ENCODE measurements at regions not wholly inside any gene's neighbourhood (a gene's known extent, or its start where the extent isn't known, plus 50 kb on each side); places are given as distances from the start of the nearest gene placed in this dataset.
"Not testable (repeated sequence)": the region's sequence is repeated elsewhere in the genome, so short reads cannot be mapped to it uniquely, and the experiment has no call there.

GRCh38 chr13:82477436-82477835 lies 1404.8 kb downstream of the SLITRK1 start (continued):
- TF ChIP-seq CHD2 (IDR thresholded peaks at IDR 0.05; ENCODE audit: low read length, partially characterized antibody) (no peak), CEBPB (IDR thresholded peaks at IDR 0.05) (no peak), ZC3H11A (IDR thresholded peaks at IDR 0.05) (no peak)

DNA sequence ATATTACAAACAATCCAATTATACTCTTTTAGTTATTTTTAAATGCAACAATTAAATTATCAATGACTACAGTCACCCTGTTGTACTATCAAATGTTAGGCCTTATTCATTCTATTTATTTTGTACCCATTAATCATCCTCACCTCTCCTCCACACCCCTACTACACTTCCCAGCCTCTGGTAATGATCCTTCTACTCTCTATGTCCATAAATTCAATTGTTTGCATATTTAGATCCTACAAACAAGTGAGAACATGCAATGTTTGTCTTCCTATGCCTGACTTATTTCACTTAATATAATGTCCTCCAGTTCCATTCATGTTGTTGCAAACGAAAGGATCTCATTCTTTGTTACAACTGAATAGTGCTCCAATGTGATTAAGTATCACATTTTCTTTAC lies 1414.6 kb downstream of the SLITRK1 start:
- WGBS (ENCODE audit: missing lambda C conversion rate) = 0% methylated on average over 1 of the region's 1 CpG
- POLR2A ChIA-PET = no interaction called here

GRCh38 chr13:82459575-82459974 lies 1422.7 kb downstream of the SLITRK1 start:
- H3K4me2 ChIP-seq; H3K4me3 ChIP-seq; DNase-seq (ENCODE audit: low read depth in 1 of 2, low spot score in 1 of 2); H3K4me1 ChIP-seq; H3K9me3 ChIP-seq; POLR2A ChIA-PET; FAIRE-seq; CTCF ChIA-PET; ATAC-seq; H3K27ac ChIP-seq: not testable (repeated sequence)
- 25% methylated on average over 3 of the region's 4 CpGs for WGBS (ENCODE audit: missing lambda C conversion rate)

More for the DNA sequence above, 1414.6 kb downstream of the SLITRK1 start:
- DNase-seq (ENCODE audit: low read depth in 1 of 2, low spot score in 1 of 2) = no peak
- ATAC-seq = no peak
- H3K4me1 ChIP-seq = no peaks in the 10 kb centered on the region
- H3K4me2 ChIP-seq = no peak overlapping the region
- no peak overlapping the region for H3K27ac ChIP-seq
- H3K9me3 ChIP-seq = no peaks in the 10 kb centered on the region
- TF ChIP-seq, protein P1, sequence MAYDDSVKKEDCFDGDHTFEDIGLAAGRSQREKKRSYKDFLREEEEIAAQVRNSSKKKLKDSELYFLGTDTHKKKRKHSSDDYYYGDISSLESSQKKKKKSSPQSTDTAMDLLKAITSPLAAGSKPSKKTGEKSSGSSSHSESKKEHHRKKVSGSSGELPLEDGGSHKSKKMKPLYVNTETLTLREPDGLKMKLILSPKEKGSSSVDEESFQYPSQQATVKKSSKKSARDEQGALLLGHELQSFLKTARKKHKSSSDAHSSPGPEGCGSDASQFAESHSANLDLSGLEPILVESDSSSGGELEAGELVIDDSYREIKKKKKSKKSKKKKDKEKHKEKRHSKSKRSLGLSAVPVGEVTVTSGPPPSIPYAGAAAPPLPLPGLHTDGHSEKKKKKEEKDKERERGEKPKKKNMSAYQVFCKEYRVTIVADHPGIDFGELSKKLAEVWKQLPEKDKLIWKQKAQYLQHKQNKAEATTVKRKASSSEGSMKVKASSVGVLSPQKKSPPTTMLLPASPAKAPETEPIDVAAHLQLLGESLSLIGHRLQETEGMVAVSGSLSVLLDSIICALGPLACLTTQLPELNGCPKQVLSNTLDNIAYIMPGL (CRISPR knock-in tag; IDR thresholded peaks at IDR 0.05; ENCODE audit: borderline replicate concordance) = no peak
- TF ChIP-seq RFX5 (IDR thresholded peaks at IDR 0.05) (no peak), MAFK (IDR thresholded peaks at IDR 0.05; ENCODE audit: partially characterized antibody) (no peak), CBX8 (IDR thresholded peaks at IDR 0.05) (no peak), HES2 (IDR thresholded peaks at IDR 0.05) (no peak), NR3C1 (IDR thresholded peaks at IDR 0.05) (no peak), BHLHE40 (IDR thresholded peaks at IDR 0.05; ENCODE audit: low read depth, low read length) (no peak), RARB (CRISPR knock-in tag; IDR thresholded peaks at IDR 0.05) (no peak), ZFP36 (IDR thresholded peaks at IDR 0.05; ENCODE audit: borderline replicate concordance, partially characterized antibody) (no peak), HDAC2 (IDR thresholded peaks at IDR 0.05) (no peak), ZNF302 (CRISPR knock-in tag; IDR thresholded peaks at IDR 0.05) (no peak), GATA3 (IDR thresholded peaks at IDR 0.05; ENCODE audit: borderline replicate concordance) (no peak), FOSL2 (IDR thresholded peaks at IDR 0.05) (no peak), FOSL2 (CRISPR knock-in tag; IDR thresholded peaks at IDR 0.05) (no peak), JUNB (IDR thresholded peaks at IDR 0.05) (no peak), BCL3 (IDR thresholded peaks at IDR 0.05) (no peak)
- TF ChIP-seq, protein P2, sequence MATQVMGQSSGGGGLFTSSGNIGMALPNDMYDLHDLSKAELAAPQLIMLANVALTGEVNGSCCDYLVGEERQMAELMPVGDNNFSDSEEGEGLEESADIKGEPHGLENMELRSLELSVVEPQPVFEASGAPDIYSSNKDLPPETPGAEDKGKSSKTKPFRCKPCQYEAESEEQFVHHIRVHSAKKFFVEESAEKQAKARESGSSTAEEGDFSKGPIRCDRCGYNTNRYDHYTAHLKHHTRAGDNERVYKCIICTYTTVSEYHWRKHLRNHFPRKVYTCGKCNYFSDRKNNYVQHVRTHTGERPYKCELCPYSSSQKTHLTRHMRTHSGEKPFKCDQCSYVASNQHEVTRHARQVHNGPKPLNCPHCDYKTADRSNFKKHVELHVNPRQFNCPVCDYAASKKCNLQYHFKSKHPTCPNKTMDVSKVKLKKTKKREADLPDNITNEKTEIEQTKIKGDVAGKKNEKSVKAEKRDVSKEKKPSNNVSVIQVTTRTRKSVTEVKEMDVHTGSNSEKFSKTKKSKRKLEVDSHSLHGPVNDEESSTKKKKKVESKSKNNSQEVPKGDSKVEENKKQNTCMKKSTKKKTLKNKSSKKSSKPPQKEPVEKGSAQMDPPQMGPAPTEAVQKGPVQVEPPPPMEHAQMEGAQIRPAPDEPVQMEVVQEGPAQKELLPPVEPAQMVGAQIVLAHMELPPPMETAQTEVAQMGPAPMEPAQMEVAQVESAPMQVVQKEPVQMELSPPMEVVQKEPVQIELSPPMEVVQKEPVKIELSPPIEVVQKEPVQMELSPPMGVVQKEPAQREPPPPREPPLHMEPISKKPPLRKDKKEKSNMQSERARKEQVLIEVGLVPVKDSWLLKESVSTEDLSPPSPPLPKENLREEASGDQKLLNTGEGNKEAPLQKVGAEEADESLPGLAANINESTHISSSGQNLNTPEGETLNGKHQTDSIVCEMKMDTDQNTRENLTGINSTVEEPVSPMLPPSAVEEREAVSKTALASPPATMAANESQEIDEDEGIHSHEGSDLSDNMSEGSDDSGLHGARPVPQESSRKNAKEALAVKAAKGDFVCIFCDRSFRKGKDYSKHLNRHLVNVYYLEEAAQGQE (IDR thresholded peaks at IDR 0.05) = no peak
- H3K4me3 ChIP-seq = no peak overlapping the region
- no peak for FAIRE-seq
- CTCF ChIA-PET = no interaction called here

Measured in A549 (cell line).